ENCODE measurements at regions not wholly inside any gene's neighbourhood (a gene's known extent, or its start where the extent isn't known, plus 50 kb on each side); places are given as distances from the start of the nearest gene placed in this dataset.

- Histone ChIP-seq H3K4me1 (ENCODE audit: control insufficient read depth in 4 of 4, insufficient read depth in 4 of 4, low read length in 3 of 4) (no peaks in the 10 kb centered on the region), H3K27ac (ENCODE audit: low read depth in 1 of 2, low read length in 2 of 2) (no peak overlapping the region), H3K27me3 (ENCODE audit: control insufficient read depth in 4 of 4, insufficient read depth in 4 of 4, low read length in 3 of 4) (no peaks in the 10 kb centered on the region), H3K9me3 (ENCODE audit: control insufficient read depth in 4 of 4, low read length in 3 of 4) (no peaks in the 10 kb centered on the region), H3K9ac (ENCODE audit: low read depth in 1 of 2, low read length in 2 of 2) (no peak overlapping the region), H3K36me3 (ENCODE audit: control insufficient read depth in 4 of 4, insufficient read depth in 3 of 4, low read depth in 1 of 4, low read length in 3 of 4) (no peaks in the 10 kb centered on the region), H3K4me3 (ENCODE audit: low read depth in 1 of 3, low read length in 3 of 3) (no peak overlapping the region)
- TF ChIP-seq YY1 (IDR thresholded peaks at IDR 0.05) (no peak), FOXA2 (IDR thresholded peaks at IDR 0.05) (no peak), ZBTB33 (IDR thresholded peaks at IDR 0.05) (no peak), REST (IDR thresholded peaks at IDR 0.05) (no peak)
- 80% methylated on average over 4 of the region's 4 CpGs for WGBS
- no peak for DNase-seq (ENCODE audit: low spot score)
These were observed 100.4 kb upstream of the SEMA3D start for GRCh38 chr7:85287106-85287825.

GRCh38 chr7:85286446-85286845, 99.6 kb upstream of the SEMA3D start:
- 41% methylated on average over 3 of the region's 3 CpGs for WGBS
- H3K36me3 ChIP-seq (ENCODE audit: control insufficient read depth in 4 of 4, insufficient read depth in 3 of 4, low read depth in 1 of 4, low read length in 3 of 4), result no peaks in the 10 kb centered on the region
- no peak for DNase-seq (ENCODE audit: low spot score)
- no peak overlapping the region for H3K9ac ChIP-seq (ENCODE audit: low read depth in 1 of 2, low read length in 2 of 2)
- H3K9me3 ChIP-seq (ENCODE audit: control insufficient read depth in 4 of 4, low read length in 3 of 4), result no peaks in the 10 kb centered on the region
- H3K4me1 ChIP-seq (ENCODE audit: control insufficient read depth in 4 of 4, insufficient read depth in 4 of 4, low read length in 3 of 4), result no peaks in the 10 kb centered on the region
- no peaks in the 10 kb centered on the region for H3K27me3 ChIP-seq (ENCODE audit: control insufficient read depth in 4 of 4, insufficient read depth in 4 of 4, low read length in 3 of 4)
- no peak overlapping the region for H3K27ac ChIP-seq (ENCODE audit: low read depth in 1 of 2, low read length in 2 of 2)
- no peak for TF ChIP-seq FOXA1 (IDR thresholded peaks at IDR 0.05)
- no peak for TF ChIP-seq RAD21 (IDR thresholded peaks at IDR 0.05)
- TF ChIP-seq CTCF (IDR thresholded peaks at IDR 0.05; ENCODE audit: low read depth, low read length, missing input control), result no peak
- no peak for TF ChIP-seq TAF1 (conservative IDR thresholded peaks at IDR 0.05)
- no peak for TF ChIP-seq REST (IDR thresholded peaks at IDR 0.05)
- no peak for TF ChIP-seq HNF4A (conservative IDR thresholded peaks at IDR 0.05)
- TF ChIP-seq HNF4G (IDR thresholded peaks at IDR 0.05), result no peak
- TF ChIP-seq GABPA (IDR thresholded peaks at IDR 0.05 in 1 of 2, conservative IDR thresholded peaks at IDR 0.05 in 1 of 2), result no peak
- TF ChIP-seq RXRA (IDR thresholded peaks at IDR 0.05), result no peak
- TF ChIP-seq SP1 (IDR thresholded peaks at IDR 0.05), result no peak
- TF ChIP-seq FOXA2 (IDR thresholded peaks at IDR 0.05), result no peak
- TF ChIP-seq NR2F2 (IDR thresholded peaks at IDR 0.05), result no peak
- TF ChIP-seq JUND (IDR thresholded peaks at IDR 0.05), result no peak
- H3K4me3 ChIP-seq (ENCODE audit: low read depth in 1 of 3, low read length in 3 of 3), result no peak overlapping the region

All from liver (tissue), 8 donors.